GM21723 (cell line): ENCODE measurements at regions not wholly inside any gene's neighbourhood (a gene's known extent, or its start where the extent isn't known, plus 50 kb on each side); places are given as distances from the start of the nearest gene placed in this dataset.

Source experiments
- ATAC-seq: cut with Tn5 transposase; IDR thresholded peaks from one replicate; pipeline ENCODE4 v1.9.1; 2021; ENCODE audit warnings: mild to moderate bottlenecking, moderate library complexity; ENCODE audit not compliant: unreplicated experiment

- no peak for ATAC-seq
Measured at GRCh38 chr7:106774768-106775551, 90.1 kb upstream of the PIK3CG start.

DNA sequence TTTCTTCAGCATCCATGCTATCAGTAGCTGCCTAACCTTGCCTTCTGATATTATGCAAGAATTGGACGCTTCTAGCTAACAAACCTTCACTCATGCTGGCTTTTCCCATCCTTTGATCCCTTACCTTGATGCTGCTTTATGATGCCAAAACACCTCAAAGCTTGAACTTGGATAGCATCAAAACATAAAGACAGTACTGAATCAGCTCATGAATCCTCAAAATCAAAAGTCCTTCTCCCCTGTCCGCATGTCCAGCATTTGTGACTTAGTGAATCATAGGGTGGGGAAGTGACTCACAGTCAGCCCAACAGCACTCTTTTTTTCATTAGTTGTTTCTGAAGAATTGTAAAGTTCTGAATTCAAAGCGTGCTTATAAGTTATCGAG, 89.5 kb upstream of the PIK3CG start:
- ATAC-seq = no peak

DNA sequence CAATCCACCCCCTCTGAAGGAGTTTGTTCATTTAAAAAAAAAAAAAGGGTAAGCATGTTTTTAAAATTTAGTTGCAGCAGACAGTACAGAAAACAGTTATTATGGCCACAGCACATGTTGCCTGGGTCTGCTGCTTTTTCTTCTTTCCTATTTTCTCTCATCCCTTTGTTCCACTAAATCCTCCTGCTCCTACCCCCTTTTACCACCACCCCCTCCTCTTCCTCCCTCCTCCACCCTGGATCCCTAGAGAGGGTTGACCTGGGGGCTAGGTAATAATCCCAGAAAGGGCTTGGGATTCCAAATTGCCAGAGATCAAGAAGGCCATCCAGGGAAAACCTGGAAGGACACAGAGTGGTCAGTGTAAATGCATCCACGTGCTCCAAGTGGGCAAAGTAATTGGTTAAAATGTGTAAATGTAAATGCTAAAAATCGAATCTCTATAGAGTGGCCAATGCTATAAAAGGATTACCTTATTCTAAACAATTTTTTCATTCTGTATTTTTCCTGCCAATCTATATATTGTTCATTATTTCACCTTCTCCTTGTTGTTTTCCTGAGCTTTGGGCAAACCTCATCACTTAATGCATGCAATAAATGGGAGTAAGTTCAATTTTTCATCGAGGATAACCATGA, 89.0 kb upstream of the PIK3CG start:
- no peak for ATAC-seq

GRCh38 chr7:106776618-106777347, 88.3 kb upstream of the PIK3CG start:
- ATAC-seq = no peak

DNA sequence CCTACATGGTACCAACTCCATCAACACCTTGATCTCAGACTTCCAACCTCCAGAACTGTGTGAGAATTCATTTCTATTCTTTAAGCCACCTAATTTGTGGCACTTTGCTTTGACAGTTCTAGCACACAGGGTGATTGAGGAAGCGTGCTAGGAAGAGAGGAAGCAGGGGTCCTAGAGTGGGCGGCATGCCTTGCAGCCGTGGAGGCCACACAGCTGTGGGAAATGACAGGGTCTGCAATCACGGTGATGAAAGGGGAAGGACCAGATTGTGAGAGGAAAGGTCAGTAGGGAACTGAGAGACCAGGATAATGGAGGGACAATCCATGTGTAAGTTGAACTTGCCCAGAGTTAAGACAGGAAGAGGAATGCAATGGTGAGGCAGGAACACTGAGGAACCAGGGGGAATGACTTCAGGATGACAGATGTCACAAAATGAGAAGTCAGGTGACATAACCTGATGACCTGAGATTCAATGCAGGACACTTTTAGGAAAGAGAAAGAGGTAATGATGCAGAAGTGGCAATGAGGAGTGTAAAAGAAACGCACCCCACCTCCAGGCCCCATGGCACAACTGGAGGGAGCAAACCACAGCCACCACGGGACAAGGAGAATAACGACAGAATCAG, 87.3 kb upstream of the PIK3CG start:
- ATAC-seq = no peak

- ATAC-seq = no peak
Measured at GRCh38 chr7:106778656-106779250, 86.3 kb upstream of the PIK3CG start.

GRCh38 chr7:106779877-106780276, 85.2 kb upstream of the PIK3CG start:
- no peak for ATAC-seq

GRCh38 chr7:106781007-106781406, 84.1 kb upstream of the PIK3CG start:
- no peak for ATAC-seq

DNA sequence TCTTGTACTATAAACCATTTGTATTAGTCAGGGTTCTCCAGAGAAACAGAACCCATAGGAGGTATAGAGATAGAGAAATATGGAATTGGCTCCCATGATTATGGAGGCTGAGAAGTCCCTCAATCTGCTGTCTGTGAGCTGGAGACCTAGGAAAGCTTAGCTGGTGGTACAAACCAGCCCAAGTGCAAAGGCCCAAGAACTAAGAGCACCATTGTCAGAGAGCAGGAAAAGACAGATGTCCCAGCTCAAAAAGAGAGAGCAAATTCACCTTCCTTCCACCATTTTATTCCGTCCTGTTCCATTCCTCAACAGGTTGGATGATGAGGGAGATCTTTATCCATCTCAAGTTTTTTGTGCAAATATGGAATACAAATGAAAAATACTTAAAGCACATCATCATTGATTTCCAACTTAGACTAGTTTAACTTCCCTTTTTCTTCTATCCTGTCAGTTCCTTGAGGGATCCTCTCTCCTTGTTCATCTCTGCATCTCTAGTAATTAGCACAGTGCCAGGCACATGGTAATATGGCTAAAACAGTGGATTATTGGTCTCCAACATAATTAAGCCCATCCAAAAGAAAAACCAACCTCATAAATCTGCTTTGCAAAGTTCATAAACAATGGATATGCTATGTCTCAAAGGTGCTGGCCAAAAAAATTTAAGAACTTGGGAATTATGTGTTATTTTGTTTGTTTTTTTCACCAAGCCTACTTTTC, 83.1 kb upstream of the PIK3CG start:
- no peak for ATAC-seq

DNA sequence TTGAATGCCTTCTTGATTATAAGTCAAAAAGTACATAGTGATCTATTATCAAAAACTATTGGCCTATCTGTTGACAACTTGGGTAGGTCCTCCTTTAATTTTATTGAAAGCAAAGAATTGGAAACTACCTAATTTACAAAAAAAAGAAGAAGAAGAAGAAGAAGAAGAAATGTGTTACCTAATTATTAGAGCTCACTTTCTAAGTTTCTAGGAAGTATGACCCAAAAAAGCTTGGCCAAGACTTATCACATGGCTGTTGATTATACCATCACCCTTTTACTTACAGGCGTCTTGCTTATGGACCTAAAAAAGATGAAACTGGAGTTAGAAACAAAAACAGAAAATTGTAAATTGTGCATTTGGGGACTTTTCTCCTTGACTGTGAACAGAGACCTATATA, 81.8 kb upstream of the PIK3CG start:
- no peak for ATAC-seq

DNA sequence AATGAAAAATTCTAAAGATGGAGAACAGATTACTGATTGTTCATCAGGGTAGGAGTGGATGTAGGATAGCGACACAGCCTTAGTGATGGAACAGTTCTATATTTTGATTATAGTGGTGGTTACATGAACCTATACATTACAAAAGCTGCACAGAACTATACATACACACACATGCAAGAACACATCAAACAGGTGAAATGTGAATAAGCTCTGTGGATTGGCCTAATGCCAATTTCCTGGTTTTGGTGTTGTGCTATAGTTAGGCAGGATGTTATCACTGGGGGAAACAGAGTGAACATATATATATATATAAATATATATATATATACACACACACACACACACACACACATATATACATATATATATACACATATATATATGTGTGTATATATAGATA, 76.4 kb upstream of the PIK3CG start:
- no peak for ATAC-seq

DNA sequence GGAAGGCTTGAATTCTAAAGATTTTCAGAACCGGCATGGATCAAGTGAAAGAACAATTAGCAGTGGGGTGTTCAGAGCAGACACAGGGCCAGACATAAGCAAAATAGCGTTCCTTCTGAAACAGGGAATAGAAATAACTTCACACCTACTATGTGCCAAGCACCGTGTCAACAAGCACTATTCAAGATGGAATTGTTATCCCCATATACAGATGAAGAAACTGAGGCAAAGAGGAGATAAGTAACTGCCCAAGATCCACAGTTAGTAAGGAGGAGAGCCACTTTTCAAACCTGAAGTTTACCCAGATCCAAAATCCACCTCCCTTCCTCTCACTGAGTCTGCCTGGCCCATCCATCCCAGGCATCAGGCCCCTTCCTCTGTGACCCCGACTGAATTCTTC, 73.6 kb upstream of the PIK3CG start:
- no peak for ATAC-seq

DNA sequence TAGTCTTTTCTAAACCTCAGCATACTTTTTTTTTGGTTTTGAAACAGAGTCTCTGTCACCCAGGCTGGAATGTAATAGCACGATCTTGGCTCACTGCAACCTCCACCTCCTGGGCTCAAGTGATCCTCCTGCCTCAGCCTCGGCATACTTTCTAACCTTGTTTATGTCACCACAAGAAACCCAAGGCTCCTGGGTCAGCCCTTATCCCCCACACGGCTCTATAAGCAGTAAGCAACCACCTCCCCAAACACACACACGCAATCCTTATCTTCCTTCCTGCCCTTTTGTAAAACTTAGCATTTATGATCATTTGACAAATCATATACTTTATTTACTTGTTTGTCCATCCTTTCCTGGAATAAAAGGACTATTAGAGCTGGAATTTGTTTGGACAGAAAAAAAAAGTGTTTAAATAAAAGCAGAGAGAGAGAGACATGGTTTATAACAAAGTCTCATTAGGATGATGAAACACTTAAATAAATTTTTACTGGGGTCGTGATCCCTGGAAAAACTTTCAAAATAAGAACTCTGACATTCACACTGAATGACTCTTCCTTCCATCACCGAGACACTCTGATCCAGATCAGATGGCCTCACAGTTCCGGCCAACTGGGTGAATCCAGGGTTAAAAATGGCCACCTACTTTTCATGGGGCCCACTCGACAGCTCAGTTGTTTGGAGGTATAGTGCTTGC, 72.7 kb upstream of the PIK3CG start:
- ATAC-seq = no peak

- ATAC-seq = no peak
Measured at GRCh38 chr7:106793015-106793975, 71.8 kb upstream of the PIK3CG start.

DNA sequence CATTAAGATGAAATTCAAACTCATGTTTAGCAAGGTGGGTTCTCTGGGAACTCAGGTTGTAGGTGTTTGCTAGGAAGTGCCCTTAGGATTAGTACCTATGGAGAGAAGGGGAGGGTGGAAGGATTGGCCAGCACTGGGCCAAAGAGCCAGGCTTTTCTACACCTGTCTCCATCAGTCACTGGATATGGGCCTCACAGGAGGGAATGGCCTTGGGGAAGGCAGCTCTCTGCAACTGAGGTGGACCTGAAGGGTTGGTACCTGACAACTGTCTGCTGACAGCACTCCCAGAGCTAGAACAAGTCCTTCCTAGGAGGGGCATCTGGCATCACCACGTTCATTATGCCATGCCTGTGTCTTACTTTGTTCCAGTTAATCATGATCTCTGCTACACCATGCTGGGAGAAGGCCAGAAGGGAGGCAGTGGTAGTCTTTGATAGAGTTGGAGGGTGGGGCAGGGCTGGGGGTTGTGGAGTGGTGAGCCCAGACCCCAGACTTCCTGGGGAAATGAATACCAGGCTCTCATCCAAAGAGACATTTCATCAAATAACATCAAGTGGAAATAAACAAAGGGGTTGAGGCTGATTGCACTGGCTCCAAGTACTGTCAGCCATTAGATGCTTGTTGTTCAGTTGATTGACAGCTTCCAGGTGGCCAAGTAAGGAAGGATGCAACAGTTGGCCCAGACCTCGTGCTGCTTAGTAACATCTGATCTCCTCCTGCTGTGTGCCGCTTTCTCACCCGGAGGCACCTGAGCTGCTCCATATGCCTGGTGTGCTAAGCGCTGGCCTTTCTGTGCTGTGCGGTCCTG, 70.6 kb upstream of the PIK3CG start:
- ATAC-seq = no peak

- no peak for ATAC-seq
Measured at GRCh38 chr7:106795084-106795876, 69.8 kb upstream of the PIK3CG start.

GRCh38 chr7:106795877-106796231, 69.2 kb upstream of the PIK3CG start:
- ATAC-seq = no peak
